SK-N-SH (cell line): ENCODE measurements at regions not wholly inside any gene's neighbourhood (a gene's known extent, or its start where the extent isn't known, plus 50 kb on each side); places are given as distances from the start of the nearest gene placed in this dataset.

Experiments
- CTCF ChIA-PET: fragments of 300-600, 350-600 bp; formaldehyde crosslinking; extraction: SDS; loops from one replicate; lab custom pipeline; 2021; lab: Yijun Ruan, JAX
- POLR2A ChIA-PET: fragments of 350-600 bp; sonication (Branson Sonifier 250); formaldehyde crosslinking; extraction: SDS; loops from one replicate; lab custom pipeline; 2020; ENCODE audit warnings: antibody characterized with exemption, inconsistent platforms; lab: Yijun Ruan, JAX
- DNase-seq: peaks from one replicate; pipeline ENCODE4 v3.0.0; 2012
- H2AFZ ChIP-seq: fragments of 200-600 bp; sonication (generic); 2 replicates; pipeline ENCODE4 v1.8.1; 2016; ENCODE audit warnings: antibody characterized with exemption, mild to moderate bottlenecking, low read depth
- H3F3A ChIP-seq: fragments of 200-600 bp; sonication (generic); replicated peaks from 2 replicates; pipeline ENCODE3; 2016; ENCODE audit warnings: antibody characterized with exemption, mild to moderate bottlenecking; ENCODE audit not compliant: insufficient read depth
- H3K27ac ChIP-seq, 2 experiments: fragments of 200-500 bp in 1 of 2; fragments of 200-600 bp in 1 of 2; sonication (Bioruptor generic) in 1 of 2; sonication (generic), shearing (Covaris generic) in 1 of 2; 2 replicates each; pipeline versions ENCODE4 v1.5.1 to v1.6.1; 2014 to 2016; ENCODE audit warnings: low read depth in 2 of 2, inconsistent platforms in 1 of 2, low read length in 1 of 2, mild to moderate bottlenecking in 1 of 2, mixed read lengths in 1 of 2
- H3K27me3 ChIP-seq: fragments of 200-600 bp; sonication (generic), shearing (Covaris generic); 2 replicates; pipeline ENCODE4 v1.6.1; 2016; ENCODE audit warnings: mixed run types; ENCODE audit not compliant: insufficient read depth
- H3K36me3 ChIP-seq, 2 experiments: fragments of 200-500 bp in 1 of 2; fragments of 200-600 bp in 1 of 2; sonication (Bioruptor generic) in 1 of 2; sonication (generic) in 1 of 2; replicated peaks in 1 of 2; 2 replicates each; pipeline versions ENCODE3 to v1.5.1; 2014 to 2016; ENCODE audit warnings: low read length in 1 of 2, mild to moderate bottlenecking in 1 of 2; ENCODE audit not compliant: insufficient read depth in 2 of 2, control insufficient read depth in 1 of 2
- H3K4me1 ChIP-seq, 2 experiments: fragments of 200-500 bp in 1 of 2; fragments of 200-600 bp in 1 of 2; sonication (Bioruptor generic) in 1 of 2; sonication (generic), shearing (Covaris generic) in 1 of 2; 2 replicates each; pipeline versions ENCODE4 v1.5.1 to v1.6.1; 2014 to 2016; ENCODE audit warnings: low read depth in 1 of 2, low read length in 1 of 2, mixed run types in 1 of 2; ENCODE audit not compliant: insufficient read depth in 2 of 2, control insufficient read depth in 1 of 2
- H3K4me2 ChIP-seq: fragments of 200-600 bp; sonication (generic), shearing (Covaris generic); 2 replicates; pipeline ENCODE4 v1.6.1; 2017; ENCODE audit warnings: mixed run types
- H3K4me3 ChIP-seq, 2 experiments: fragments of 200-500 bp in 1 of 2; fragments of 200-600 bp in 1 of 2; sonication (Bioruptor generic) in 1 of 2; sonication (generic), shearing (Covaris generic) in 1 of 2; 2 replicates each; pipeline versions ENCODE4 v1.5.1 to v1.8.1; 2014 to 2016; ENCODE audit warnings: low read depth in 2 of 2, inconsistent platforms in 1 of 2, low read length in 1 of 2, mild to moderate bottlenecking in 1 of 2, mixed read lengths in 1 of 2, moderate library complexity in 1 of 2
- H3K79me2 ChIP-seq: fragments of 200-600 bp; sonication (generic); 2 replicates; pipeline ENCODE4 v1.8.1; 2017; ENCODE audit warnings: mild to moderate bottlenecking; ENCODE audit not compliant: insufficient read depth
- H3K9ac ChIP-seq: fragments of 200-600 bp; sonication (generic); 2 replicates; pipeline ENCODE4 v1.6.1; 2017; ENCODE audit warnings: mixed run types
- H3K9me2 ChIP-seq: fragments of 200-600 bp; sonication (generic); 2 replicates; pipeline ENCODE4 v1.6.1; 2017; ENCODE audit warnings: mixed run types
- H3K9me3 ChIP-seq: fragments of 200-600 bp; sonication (generic); 2 replicates; pipeline ENCODE4 v1.6.1; 2017; ENCODE audit warnings: mixed run types, mild to moderate bottlenecking, moderate library complexity
- H4K20me1 ChIP-seq: fragments of 200-600 bp; sonication (generic); 2 replicates; pipeline ENCODE4 v1.6.1; 2017; ENCODE audit warnings: mild to moderate bottlenecking, mixed run types; ENCODE audit not compliant: insufficient read depth
- CTCF ChIP-seq: fragments of 200-600 bp; sonication (generic); IDR thresholded peaks from 2 replicates; pipeline ENCODE4 v1.6.1; 2017; ENCODE audit warnings: antibody characterized with exemption, mild to moderate bottlenecking, moderate library complexity
- ELF1 ChIP-seq: IDR thresholded peaks from 2 replicates; pipeline ENCODE4 v1.4.0; 2012
- FOSL2 ChIP-seq: IDR thresholded peaks from 2 replicates; pipeline ENCODE4 v1.4.0; 2012; ENCODE audit warnings: low read depth, mild to moderate bottlenecking, moderate library complexity, borderline replicate concordance
- FOXJ3 ChIP-seq: sonication (generic); formaldehyde crosslinking; IDR thresholded peaks from 2 replicates; pipeline ENCODE4 v1.5.1; 2020; ENCODE audit warnings: mild to moderate bottlenecking, missing genetic modification reagents
- FOXM1 ChIP-seq: IDR thresholded peaks from 2 replicates; pipeline ENCODE4 v1.4.0; 2012; ENCODE audit warnings: low read depth, mild to moderate bottlenecking
- GATA2 ChIP-seq: sonication (generic); formaldehyde crosslinking; IDR thresholded peaks from 2 replicates; pipeline ENCODE4 v1.5.0; 2020; ENCODE audit warnings: mild to moderate bottlenecking, missing genetic modification reagents
- JUND ChIP-seq: IDR thresholded peaks from 2 replicates; pipeline ENCODE4 v1.4.0; 2012
- NRF1 ChIP-seq: IDR thresholded peaks from 2 replicates; pipeline ENCODE4 v1.6.1; 2012; ENCODE audit warnings: low read depth, mild to moderate bottlenecking, low read length
- PBX3 ChIP-seq: IDR thresholded peaks from 2 replicates; pipeline ENCODE4; 2012
- RAD21 ChIP-seq: IDR thresholded peaks from 2 replicates; pipeline ENCODE4 v1.6.1; 2012; ENCODE audit warnings: mild to moderate bottlenecking, low read length
- RXRA ChIP-seq: IDR thresholded peaks from 2 replicates; pipeline ENCODE4 v1.4.0; 2012; ENCODE audit warnings: low read depth, mild to moderate bottlenecking, borderline replicate concordance
- SMC3 ChIP-seq: IDR thresholded peaks from 2 replicates; pipeline ENCODE4 v1.6.1; 2012; ENCODE audit warnings: low read depth, low read length, improper control_type of control experiment
- TCF12 ChIP-seq: IDR thresholded peaks from 2 replicates; pipeline ENCODE4 v1.4.0; 2012
- TEAD4 ChIP-seq: IDR thresholded peaks from 2 replicates; pipeline ENCODE4 v1.4.0; 2012; ENCODE audit warnings: mild to moderate bottlenecking, borderline replicate concordance; ENCODE audit not compliant: insufficient read depth
- USF1 ChIP-seq: IDR thresholded peaks from 2 replicates; pipeline ENCODE4 v1.4.0; 2012; ENCODE audit warnings: low read depth, borderline replicate concordance
- USF2 ChIP-seq: fragments of 150-350 bp; IDR thresholded peaks from 2 replicates; pipeline ENCODE4 v1.6.1; 2017; ENCODE audit warnings: antibody characterized with exemption, low read length, low read depth, borderline replicate concordance
- WGBS: methylation state at CpG from one replicate; pipeline ENCODE4 v1.1.6; 2017; ENCODE audit warnings: low lambda C conversion rate; 5-methylcytosine and 5-hydroxymethylcytosine counted together

- no peaks in the 10 kb centered on the region for H4K20me1 ChIP-seq
- POLR2A ChIA-PET = no interaction called here
- no peaks in the 10 kb centered on the region for H3K79me2 ChIP-seq
- H3K9me3 ChIP-seq = no peaks in the 10 kb centered on the region; the same call in 1 of the 2 replicates
- WGBS = 2% methylated on average over 4 of the region's 4 CpGs
- no peaks in the 10 kb centered on the region for H3K27me3 ChIP-seq
- H3K9me2 ChIP-seq = no peaks in the 10 kb centered on the region
- CTCF ChIA-PET = interaction anchor here (0.6 kb wide), 1 partner anchor 278 kb away, joined by 3 read pairs; no protein-coding TSS in a partner anchor
- H3K4me3 ChIP-seq = no peak overlapping the region
- no peaks in the 10 kb centered on the region for H3F3A ChIP-seq
- DNase-seq = no peak
- H3K27ac ChIP-seq = no peak overlapping the region
- no peak overlapping the region for H3K4me2 ChIP-seq
- H2AFZ ChIP-seq = no peak overlapping the region
- TF ChIP-seq RAD21 (no peak), TCF12 (no peak), RXRA (no peak), NRF1 (no peak), SMC3 (no peak), USF2 (no peak), PBX3 (no peak), ELF1 (no peak), FOSL2 (no peak), TEAD4 (no peak), JUND (no peak), CTCF (no peak), GATA2 (CRISPR knock-in tag) (no peak), FOXM1 (no peak), USF1 (no peak), FOXJ3 (no peak)
- no peaks in the 10 kb centered on the region for H3K36me3 ChIP-seq
- H3K4me1 ChIP-seq = no peaks in the 10 kb centered on the region
- H3K9ac ChIP-seq = no peak overlapping the region
Measured at GRCh38 chr21:20611008-20611407, 387.2 kb upstream of the NCAM2 start.
